Neural progenitor cell (in vitro differentiated cells): ENCODE measurements at regions not wholly inside any gene's neighbourhood (a gene's known extent, or its start where the extent isn't known, plus 50 kb on each side); places are given as distances from the start of the nearest gene placed in this dataset.
A peak's percentile ranks its signal among the peaks of the same experiment; 100 is the strongest.

Experiments used
- DNase-seq: peaks from one replicate; pipeline ENCODE4 v3.0.0-alpha.2; 2016; ENCODE audit warnings: low spot score
- H2AFZ ChIP-seq: fragments of 200-600 bp; sonication (generic); replicated peaks from 2 replicates; pipeline ENCODE4 v1.6.1; 2016; ENCODE audit warnings: antibody characterized with exemption
- H3F3A ChIP-seq: fragments of 200-600 bp; sonication (generic); 2 replicates; pipeline ENCODE4 v1.6.1; 2016; ENCODE audit warnings: antibody characterized with exemption, low read depth
- H3K27ac ChIP-seq: fragments of 200-600 bp; sonication (generic); 2 replicates; pipeline ENCODE4 v1.5.1; 2016; ENCODE audit warnings: mild to moderate bottlenecking
- H3K27me3 ChIP-seq: fragments of 200-600 bp; sonication (generic); 2 replicates; pipeline ENCODE4 v1.6.1; 2016; ENCODE audit warnings: mild to moderate bottlenecking, moderate library complexity
- H3K36me3 ChIP-seq: fragments of 200-600 bp; sonication (generic); 2 replicates; pipeline ENCODE4 v1.5.1; 2016
- H3K4me1 ChIP-seq: fragments of 200-600 bp; sonication (generic); 2 replicates; pipeline ENCODE4 v1.6.1; 2016; ENCODE audit warnings: mixed run types
- H3K4me2 ChIP-seq: fragments of 200-600 bp; sonication (generic); 2 replicates; pipeline ENCODE4 v1.6.1; 2016
- H3K4me3 ChIP-seq: fragments of 200-600 bp; sonication (generic); 2 replicates; pipeline ENCODE4 v1.5.1; 2016
- H3K79me2 ChIP-seq: fragments of 200-600 bp; sonication (generic); 2 replicates; pipeline ENCODE4 v1.6.1; 2016; ENCODE audit warnings: low read depth
- H3K9ac ChIP-seq: fragments of 200-600 bp; sonication (generic); 2 replicates; pipeline ENCODE4 v1.6.1; 2016
- H3K9me3 ChIP-seq: fragments of 200-600 bp; sonication (generic); 2 replicates; pipeline ENCODE4 v1.5.1; 2016; ENCODE audit warnings: low read depth
- H4K20me1 ChIP-seq: fragments of 200-600 bp; sonication (generic); 2 replicates; pipeline ENCODE4 v1.6.1; 2016; ENCODE audit warnings: low read depth
- H3K27ac Mint-ChIP-seq: 3 replicates; pipeline ENCODE4 v1.8.0; 2021; ENCODE audit warnings: mixed read lengths
- H3K27me3 Mint-ChIP-seq: 2 replicates; pipeline ENCODE4 v1.8.0; 2022; ENCODE audit warnings: low read depth, mild to moderate bottlenecking, inconsistent platforms, moderate library complexity, mixed read lengths; ENCODE audit not compliant: insufficient read depth
- H3K36me3 Mint-ChIP-seq: 3 replicates; pipeline ENCODE4 v1.8.0; 2021; ENCODE audit warnings: mixed read lengths
- H3K4me1 Mint-ChIP-seq: 3 replicates; pipeline ENCODE4 v1.8.0; 2021; ENCODE audit warnings: mixed read lengths
- H3K4me3 Mint-ChIP-seq: 3 replicates; pipeline ENCODE4 v1.8.0; 2021; ENCODE audit warnings: mild to moderate bottlenecking, moderate library complexity, mixed read lengths
- H3K9me3 Mint-ChIP-seq: 3 replicates; pipeline ENCODE4 v1.8.0; 2020; ENCODE audit warnings: mixed read lengths
- CTCF ChIP-seq: fragments of 200-600 bp; sonication (generic); IDR thresholded peaks from 2 replicates; pipeline ENCODE4 v1.5.1; 2017; ENCODE audit warnings: antibody characterized with exemption, mild to moderate bottlenecking
- EZH2 ChIP-seq: fragments of 200-600 bp; sonication (generic); IDR thresholded peaks from 2 replicates; pipeline ENCODE4 v1.6.1; 2017; ENCODE audit warnings: antibody characterized with exemption, mild to moderate bottlenecking, moderate library complexity
- EZH2phosphoT487 ChIP-seq: fragments of 200-600 bp; sonication (generic); IDR thresholded peaks from 2 replicates; pipeline ENCODE4 v1.6.1; 2017; ENCODE audit warnings: antibody characterized with exemption

- Histone ChIP-seq H3K9me3 (no peaks in the 10 kb centered on the region), H4K20me1 (no peaks in the 10 kb centered on the region), H3K4me2 (no peak overlapping the region), H3F3A (no peaks in the 10 kb centered on the region), H3K27ac (no peak overlapping the region), H2AFZ (no peak overlapping the region), H3K4me1 (no peaks in the 10 kb centered on the region), H3K79me2 (no peaks in the 10 kb centered on the region), H3K4me3 (no peak overlapping the region), H3K27me3 (no peaks in the 10 kb centered on the region), H3K9ac (no peak overlapping the region), H3K36me3 (no peaks in the 10 kb centered on the region)
- DNase-seq, result no peak
- no peak overlapping the region for H3K4me3 Mint-ChIP-seq
- TF ChIP-seq CTCF, result no peak
- H3K27ac Mint-ChIP-seq, result no peak overlapping the region
- no peaks in the 10 kb centered on the region for H3K27me3 Mint-ChIP-seq
- H3K9me3 Mint-ChIP-seq, result no peaks in the 10 kb centered on the region
- no peaks in the 10 kb centered on the region for H3K36me3 Mint-ChIP-seq
- H3K4me1 Mint-ChIP-seq, result no peaks in the 10 kb centered on the region
These were observed 912.4 kb upstream of the ATXN7L3B start for GRCh38 chr12:73625226-73625625.

GRCh38 chr12:73629171-73629570, 908.5 kb upstream of the ATXN7L3B start:
- H3K9me3 ChIP-seq, result no peaks in the 10 kb centered on the region
- Mint-ChIP-seq H3K4me1 (no peaks in the 10 kb centered on the region), H3K27ac (no peak overlapping the region), H3K36me3 (no peaks in the 10 kb centered on the region), H3K4me3 (no peak overlapping the region), H3K27me3 (no peaks in the 10 kb centered on the region), H3K9me3 (no peaks in the 10 kb centered on the region)
- no peaks in the 10 kb centered on the region for H3F3A ChIP-seq
- no peak overlapping the region for H3K4me3 ChIP-seq
- no peaks in the 10 kb centered on the region for H3K79me2 ChIP-seq
- H3K27ac ChIP-seq, result no peak overlapping the region
- no peak for TF ChIP-seq EZH2phosphoT487
- TF ChIP-seq CTCF, result no peak
- no peak for TF ChIP-seq EZH2
- H3K4me1 ChIP-seq, result no peaks in the 10 kb centered on the region
- H3K4me2 ChIP-seq, result no peak overlapping the region
- no peak overlapping the region for H2AFZ ChIP-seq
- H3K27me3 ChIP-seq, result no peaks in the 10 kb centered on the region
- H3K9ac ChIP-seq, result no peak overlapping the region
- no peaks in the 10 kb centered on the region for H3K36me3 ChIP-seq
- no peaks in the 10 kb centered on the region for H4K20me1 ChIP-seq
- DNase-seq, result no peak

GRCh38 chr12:73629893-73630831, 907.5 kb upstream of the ATXN7L3B start:
- no peaks in the 10 kb centered on the region for H3K36me3 Mint-ChIP-seq
- H3K4me1 ChIP-seq, result no peaks in the 10 kb centered on the region
- no peak overlapping the region for H3K4me2 ChIP-seq
- no peaks in the 10 kb centered on the region for H3K27me3 Mint-ChIP-seq
- no peaks in the 10 kb centered on the region for H3K36me3 ChIP-seq
- H3K27ac Mint-ChIP-seq, result no peak overlapping the region
- no peak overlapping the region for H3K4me3 ChIP-seq
- no peaks in the 10 kb centered on the region for H3K4me1 Mint-ChIP-seq
- no peaks in the 10 kb centered on the region for H4K20me1 ChIP-seq
- no peak overlapping the region for H3K27ac ChIP-seq
- peak overlapping the region; percentile 61 for H2AFZ ChIP-seq
- no peaks in the 10 kb centered on the region for H3K27me3 ChIP-seq
- TF ChIP-seq EZH2 (no peak), CTCF (peak; percentile 18)
- no peak overlapping the region for H3K4me3 Mint-ChIP-seq
- no peaks in the 10 kb centered on the region for H3F3A ChIP-seq
- H3K79me2 ChIP-seq, result no peaks in the 10 kb centered on the region
- H3K9me3 ChIP-seq, result no peaks in the 10 kb centered on the region
- H3K9ac ChIP-seq, result no peak overlapping the region
- no peak for DNase-seq
- H3K9me3 Mint-ChIP-seq, result no peaks in the 10 kb centered on the region
